Dendritic cell treated with granulocyte-macrophage colony-stimulating factor and Interleukin-4, amounts not matched to agents 40 ng/mL and 50 ng/mL, for 4 days (primary cell): ENCODE measurements at regions not wholly inside any gene's neighbourhood (a gene's known extent, or its start where the extent isn't known, plus 50 kb on each side); places are given as distances from the start of the nearest gene placed in this dataset.

ENCODE experiments used
- H3K27ac Mint-ChIP-seq: one replicate; pipeline ENCODE4 v1.8.0; 2022; ENCODE audit warnings: mild to moderate bottlenecking, mixed read lengths
- H3K27me3 Mint-ChIP-seq: one replicate; pipeline ENCODE4 v1.8.0; 2022; ENCODE audit warnings: mild to moderate bottlenecking, mixed read lengths
- H3K36me3 Mint-ChIP-seq: one replicate; pipeline ENCODE4 v1.8.0; 2022; ENCODE audit warnings: low read depth, mixed read lengths
- H3K4me1 Mint-ChIP-seq: one replicate; pipeline ENCODE4 v1.8.0; 2022; ENCODE audit warnings: low read depth, mixed read lengths
- H3K4me3 Mint-ChIP-seq: one replicate; pipeline ENCODE4 v1.8.0; 2022; ENCODE audit warnings: mild to moderate bottlenecking, moderate library complexity, mixed read lengths
- H3K9me3 Mint-ChIP-seq: one replicate; pipeline ENCODE4 v1.8.0; 2022; ENCODE audit warnings: mixed read lengths
- intact Hi-C: fragments of 100-400 bp; cut with micrococcal nuclease; formaldehyde crosslinking; loops from one replicate; pipeline ENCODE4 v1.15.0; 2022

DNA sequence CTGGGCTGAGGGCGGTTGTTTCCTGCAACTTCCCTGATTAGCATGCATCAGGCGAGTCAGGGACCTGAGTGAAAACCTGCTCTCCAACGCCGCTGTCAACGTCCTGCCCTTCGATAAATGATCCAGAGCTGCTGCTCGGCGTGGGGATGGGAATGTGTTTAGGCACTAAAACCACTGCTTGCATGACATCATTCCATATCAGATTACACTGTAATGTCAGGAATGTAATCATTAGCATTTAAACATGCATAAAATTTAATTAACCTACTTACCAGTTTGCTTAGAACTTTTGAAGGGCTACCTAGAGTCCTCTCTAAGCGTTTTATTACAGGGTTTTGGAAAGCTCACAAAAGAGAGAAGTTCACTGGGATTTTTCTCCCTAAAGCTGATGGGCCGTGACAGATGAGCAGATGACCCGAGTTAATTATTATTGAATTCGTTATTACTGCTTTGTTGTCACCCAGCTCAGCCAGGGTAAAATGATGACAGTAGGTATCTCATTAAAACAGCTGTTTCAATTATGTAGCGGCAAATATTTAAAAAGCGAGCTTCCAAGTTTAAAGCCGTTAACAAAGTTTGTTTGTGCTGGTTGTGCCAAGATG is 685.6 kb upstream of the SALL3 start:
- peaks cover 8% of the 10 kb centered on the region for H3K9me3 Mint-ChIP-seq
- no peaks in the 10 kb centered on the region for H3K36me3 Mint-ChIP-seq
- intact Hi-C loops = no loop called here

DNA sequence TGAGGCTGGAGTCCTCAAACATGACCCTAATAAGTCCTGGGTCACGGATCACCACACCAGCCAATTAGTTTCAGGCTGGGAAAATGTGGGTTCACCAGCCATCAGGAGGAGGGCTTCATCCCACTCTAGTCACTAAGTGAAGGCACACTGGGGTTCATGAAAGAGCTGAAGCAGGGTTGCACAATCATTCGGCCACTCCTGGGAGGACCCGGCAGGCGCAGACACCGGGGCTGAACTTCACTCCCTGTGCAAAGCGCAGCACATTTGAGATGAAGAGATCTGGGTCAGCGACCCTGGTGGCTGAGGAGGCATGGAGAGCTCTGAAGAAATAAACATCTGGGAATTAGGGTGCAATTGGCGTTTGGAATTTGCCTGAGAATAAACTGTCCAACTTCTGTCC is 684.4 kb upstream of the SALL3 start:
- Mint-ChIP-seq H3K27me3 (no peaks in the 10 kb centered on the region), H3K4me1 (no peaks in the 10 kb centered on the region), H3K4me3 (no peak overlapping the region), H3K27ac (no peak overlapping the region), H3K9me3 (peaks cover 5% of the 10 kb centered on the region), H3K36me3 (no peaks in the 10 kb centered on the region)
- intact Hi-C loops = no loop called here

More for the DNA sequence above, 685.6 kb upstream of the SALL3 start:
- H3K27ac Mint-ChIP-seq = no peak overlapping the region
- H3K4me1 Mint-ChIP-seq = no peaks in the 10 kb centered on the region
- H3K4me3 Mint-ChIP-seq = no peak overlapping the region
- no peaks in the 10 kb centered on the region for H3K27me3 Mint-ChIP-seq

DNA sequence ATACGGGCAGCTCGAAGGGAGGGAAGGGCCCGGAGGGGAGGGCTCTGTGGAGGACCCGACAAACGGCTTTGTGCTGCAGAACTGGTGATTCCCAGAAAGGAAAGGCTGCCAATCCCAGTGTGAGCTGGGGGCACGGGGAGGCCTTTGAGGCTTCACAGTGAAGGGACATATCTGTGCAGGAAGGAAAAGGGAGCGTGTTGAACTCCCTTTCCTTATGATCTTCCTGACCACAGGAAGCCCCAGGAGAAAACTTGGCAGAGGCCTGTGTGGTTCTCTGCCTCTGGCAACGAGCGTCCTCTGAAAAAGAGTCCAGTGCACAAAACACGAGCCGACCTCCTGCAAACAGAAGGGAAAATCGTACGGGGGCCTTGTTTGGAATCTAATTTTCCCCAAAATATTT is 683.5 kb upstream of the SALL3 start:
- Mint-ChIP-seq H3K36me3 (no peaks in the 10 kb centered on the region), H3K27ac (no peak overlapping the region), H3K4me1 (no peaks in the 10 kb centered on the region), H3K4me3 (no peak overlapping the region), H3K27me3 (no peaks in the 10 kb centered on the region), H3K9me3 (no peaks in the 10 kb centered on the region)
- intact Hi-C loops = no loop called here

DNA sequence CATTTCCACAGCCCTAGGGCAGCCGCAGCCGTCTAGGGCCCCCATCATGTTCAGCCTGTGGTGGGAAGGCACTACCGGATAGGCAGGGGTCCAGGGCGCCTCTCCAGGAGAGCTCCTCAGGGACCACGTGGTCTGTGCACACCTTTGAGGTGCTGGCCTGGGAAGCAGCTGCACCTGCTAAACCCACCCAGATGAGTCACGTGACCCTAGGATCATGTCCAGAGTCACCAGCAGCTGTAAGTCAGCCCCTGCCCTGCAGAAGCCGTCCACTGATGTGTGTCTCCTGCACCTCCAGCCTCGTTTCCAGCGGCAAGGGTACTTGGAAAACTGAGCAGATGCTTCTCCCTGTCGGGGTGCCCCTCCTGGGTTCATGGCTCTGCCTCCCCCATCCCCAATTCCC is 682.6 kb upstream of the SALL3 start:
- Mint-ChIP-seq H3K9me3 (no peaks in the 10 kb centered on the region), H3K27ac (no peak overlapping the region), H3K27me3 (no peaks in the 10 kb centered on the region), H3K36me3 (no peaks in the 10 kb centered on the region), H3K4me1 (no peaks in the 10 kb centered on the region), H3K4me3 (no peak overlapping the region)
- intact Hi-C loops = no loop called here

DNA sequence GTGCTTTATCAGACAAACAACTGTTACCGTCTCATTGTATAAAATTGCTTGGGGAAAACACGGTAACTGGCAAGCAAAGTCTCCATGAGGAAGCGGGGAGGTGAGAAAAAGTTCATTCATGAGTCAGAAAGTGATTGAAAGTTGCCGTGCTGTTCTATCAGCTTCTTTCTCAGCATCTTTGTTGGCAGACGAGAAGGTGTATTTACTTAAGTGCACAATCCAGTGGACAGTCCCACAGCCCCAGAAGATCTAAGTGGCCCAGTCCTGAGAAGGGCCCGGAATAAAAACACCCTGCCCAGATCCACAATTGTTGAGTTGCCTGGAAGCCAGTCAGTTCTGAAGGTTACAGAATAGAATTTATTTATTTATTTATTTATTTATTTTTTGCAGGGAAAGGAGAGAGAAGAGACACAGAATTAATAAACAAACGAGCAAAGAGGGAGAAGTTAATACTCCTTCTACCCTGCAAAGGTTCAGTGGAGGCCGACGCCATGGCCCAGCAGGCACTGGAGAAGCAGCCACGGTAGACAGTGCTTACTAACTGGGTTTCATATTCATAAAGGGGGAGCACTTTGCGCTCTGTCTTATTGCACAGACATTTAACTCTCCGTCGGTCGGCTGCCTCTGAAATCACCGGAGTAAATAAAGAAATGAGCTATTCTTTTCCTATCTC is 676.0 kb upstream of the SALL3 start:
- Mint-ChIP-seq H3K4me1 (no peaks in the 10 kb centered on the region), H3K4me3 (no peak overlapping the region), H3K27me3 (no peaks in the 10 kb centered on the region), H3K9me3 (no peaks in the 10 kb centered on the region), H3K36me3 (no peaks in the 10 kb centered on the region), H3K27ac (no peak overlapping the region)
- intact Hi-C loops = no loop called here

DNA sequence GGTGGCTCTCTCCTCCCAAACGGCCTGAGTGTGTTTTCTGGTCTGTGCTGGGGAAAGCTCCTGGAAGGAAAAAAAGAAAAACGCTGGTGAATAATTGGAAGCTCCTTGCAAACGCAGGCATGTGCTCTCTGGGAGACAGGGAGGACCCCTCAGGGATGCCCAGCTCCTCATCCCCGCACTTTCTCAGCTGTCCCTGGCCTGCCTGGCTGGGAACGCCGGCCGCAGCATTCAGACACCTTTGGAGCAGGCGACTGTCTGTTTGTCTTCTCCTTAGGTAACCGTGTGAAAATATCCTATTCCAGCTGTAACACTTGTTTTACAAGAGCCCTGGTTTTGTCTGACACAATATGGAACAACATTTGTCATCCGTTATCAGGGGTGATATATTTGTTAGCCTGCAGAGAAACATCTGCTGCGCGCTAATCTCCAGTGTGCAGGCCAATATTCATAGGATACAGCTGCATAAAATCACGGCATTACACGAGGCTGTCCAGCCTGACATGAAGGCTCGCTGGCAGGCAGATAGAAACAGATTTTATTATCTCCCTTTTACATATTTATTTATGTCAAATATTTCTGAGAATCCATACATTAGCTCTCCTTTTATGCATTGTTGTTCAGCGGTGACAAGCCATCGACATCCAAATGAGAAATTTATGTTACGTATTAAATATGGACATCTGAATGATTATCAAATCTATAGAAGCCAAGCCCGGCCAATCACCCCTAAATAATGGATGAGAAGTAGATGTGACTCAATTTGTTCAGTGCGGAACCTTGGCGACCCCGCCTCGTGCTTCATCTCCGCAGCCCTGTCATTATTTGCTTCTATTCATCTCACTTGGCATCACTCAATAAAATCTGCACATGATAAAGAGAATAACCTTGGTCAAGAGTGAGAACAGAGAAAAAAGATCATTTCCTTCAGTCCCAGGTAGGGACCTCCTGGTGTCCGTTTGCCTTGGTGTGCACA is 675.1 kb upstream of the SALL3 start:
- no peaks in the 10 kb centered on the region for H3K9me3 Mint-ChIP-seq
- H3K27me3 Mint-ChIP-seq = no peaks in the 10 kb centered on the region
- no peak overlapping the region for H3K4me3 Mint-ChIP-seq
- intact Hi-C loops = no loop called here
- H3K36me3 Mint-ChIP-seq = no peaks in the 10 kb centered on the region
- H3K4me1 Mint-ChIP-seq = no peaks in the 10 kb centered on the region
- H3K27ac Mint-ChIP-seq = no peak overlapping the region

DNA sequence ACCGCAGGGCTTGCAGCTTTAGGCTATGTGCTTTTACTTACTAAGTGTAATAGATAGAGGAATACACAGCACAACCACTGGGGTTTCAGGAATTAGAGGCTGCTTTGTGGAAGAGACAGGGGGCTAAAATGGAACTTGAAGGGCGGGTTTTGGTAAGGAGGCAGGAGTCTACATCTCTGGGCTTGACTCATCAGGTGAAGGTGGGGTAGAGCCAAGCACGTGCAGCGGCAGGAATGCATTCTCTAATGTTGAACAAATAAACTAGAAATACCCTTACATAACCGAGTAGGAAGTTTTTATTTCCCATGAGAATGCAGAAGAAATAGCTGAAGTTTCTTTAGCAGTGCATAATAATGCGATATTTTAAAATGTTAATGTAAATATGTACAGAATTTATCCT is 673.8 kb upstream of the SALL3 start:
- Mint-ChIP-seq H3K27me3 (no peaks in the 10 kb centered on the region), H3K27ac (no peak overlapping the region), H3K4me3 (no peak overlapping the region), H3K36me3 (no peaks in the 10 kb centered on the region), H3K9me3 (no peaks in the 10 kb centered on the region), H3K4me1 (no peaks in the 10 kb centered on the region)
- intact Hi-C loops = no loop called here

DNA sequence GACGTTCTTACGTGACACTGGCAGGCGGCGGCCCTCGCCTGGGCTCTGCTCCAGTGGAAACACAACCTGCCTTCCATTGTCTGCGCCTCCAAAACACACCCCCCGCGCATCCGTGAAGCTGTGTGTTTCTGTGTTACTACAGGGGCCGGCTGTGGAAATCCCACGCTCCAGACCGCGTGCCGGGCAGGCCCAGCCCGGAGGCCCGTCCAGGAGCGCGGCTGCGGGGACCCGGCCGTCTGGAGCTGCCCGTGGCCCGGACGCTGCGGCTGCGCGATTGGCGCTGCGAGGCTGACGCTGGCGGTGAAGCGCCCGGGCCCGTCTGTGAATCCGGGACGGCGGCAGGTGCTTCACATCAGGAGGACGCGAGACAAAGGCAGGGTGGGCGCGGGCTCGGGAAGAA is 670.3 kb upstream of the SALL3 start:
- no peak overlapping the region for H3K4me3 Mint-ChIP-seq
- peaks cover 10% of the 10 kb centered on the region for H3K9me3 Mint-ChIP-seq
- H3K4me1 Mint-ChIP-seq = no peaks in the 10 kb centered on the region
- H3K27ac Mint-ChIP-seq = no peak overlapping the region
- intact Hi-C loops = no loop called here
- no peaks in the 10 kb centered on the region for H3K27me3 Mint-ChIP-seq
- no peaks in the 10 kb centered on the region for H3K36me3 Mint-ChIP-seq

DNA sequence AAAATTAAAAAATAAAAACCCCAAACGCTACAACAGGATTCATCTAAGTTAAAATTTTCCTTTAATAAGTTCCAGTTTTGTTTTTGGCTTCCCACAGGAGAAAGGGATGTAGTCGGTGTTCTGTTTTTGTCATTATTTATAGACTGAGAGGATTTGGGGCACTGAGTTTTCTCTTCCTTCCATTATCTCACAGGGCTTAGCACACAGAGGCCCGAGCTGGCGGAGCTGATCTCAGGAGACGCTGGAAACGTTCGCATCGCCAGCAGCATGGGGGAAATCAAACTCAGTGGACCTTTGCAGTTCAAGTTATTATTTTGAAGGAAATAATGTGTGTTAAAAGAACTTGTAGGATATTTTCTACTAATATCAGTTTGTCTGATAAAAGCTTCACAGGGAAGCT is 669.7 kb upstream of the SALL3 start:
- intact Hi-C loops = no loop called here
- no peak overlapping the region for H3K27ac Mint-ChIP-seq
- H3K36me3 Mint-ChIP-seq = no peaks in the 10 kb centered on the region
- H3K9me3 Mint-ChIP-seq = peaks cover 10% of the 10 kb centered on the region
- no peak overlapping the region for H3K4me3 Mint-ChIP-seq
- no peaks in the 10 kb centered on the region for H3K27me3 Mint-ChIP-seq
- H3K4me1 Mint-ChIP-seq = no peaks in the 10 kb centered on the region

DNA sequence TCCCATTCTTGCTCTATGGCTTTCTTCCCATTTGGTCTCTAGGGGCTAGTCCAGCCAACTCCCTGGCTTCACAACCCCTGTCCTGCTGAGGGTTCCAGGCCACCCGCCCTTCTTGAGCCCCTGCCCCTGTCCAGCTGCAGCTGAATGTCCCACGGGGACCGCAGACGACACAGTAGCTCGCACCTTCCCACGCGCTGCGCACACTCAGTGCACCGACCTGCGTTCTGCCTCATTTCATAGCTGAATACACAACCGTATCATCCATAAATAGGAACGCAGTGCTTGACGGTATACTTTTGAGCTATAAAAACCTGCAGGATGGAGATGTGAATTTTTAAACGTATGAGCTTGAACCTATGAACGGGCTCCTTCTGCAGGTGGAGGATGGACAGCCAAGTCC is 660.4 kb upstream of the SALL3 start:
- H3K36me3 Mint-ChIP-seq = no peaks in the 10 kb centered on the region
- no peak overlapping the region for H3K27ac Mint-ChIP-seq
- no peak overlapping the region for H3K4me3 Mint-ChIP-seq
- H3K9me3 Mint-ChIP-seq = no peaks in the 10 kb centered on the region
- no peaks in the 10 kb centered on the region for H3K4me1 Mint-ChIP-seq
- no peaks in the 10 kb centered on the region for H3K27me3 Mint-ChIP-seq
- intact Hi-C loops = no loop called here

DNA sequence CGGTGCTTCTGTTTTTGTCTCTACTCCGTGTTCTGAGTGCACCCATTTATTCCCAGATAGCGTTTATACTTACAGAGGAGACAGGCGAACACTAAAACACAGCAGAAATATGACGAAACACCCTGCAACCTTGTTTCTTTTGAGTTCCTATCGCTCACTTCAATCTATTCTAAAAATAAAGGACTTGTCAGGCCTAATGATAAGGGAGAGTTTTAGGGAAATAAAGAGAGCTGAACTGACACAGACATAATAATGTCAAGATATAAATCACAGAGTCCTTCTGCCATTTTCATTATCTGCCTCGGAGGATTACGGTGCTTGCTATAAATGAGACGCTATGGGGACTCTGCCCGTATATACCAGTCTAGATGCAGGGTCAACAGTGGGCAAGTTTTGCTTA is 659.7 kb upstream of the SALL3 start:
- Mint-ChIP-seq H3K9me3 (no peaks in the 10 kb centered on the region), H3K27ac (no peak overlapping the region), H3K36me3 (no peaks in the 10 kb centered on the region), H3K4me3 (no peak overlapping the region), H3K27me3 (no peaks in the 10 kb centered on the region), H3K4me1 (no peaks in the 10 kb centered on the region)
- intact Hi-C loops = no loop called here

DNA sequence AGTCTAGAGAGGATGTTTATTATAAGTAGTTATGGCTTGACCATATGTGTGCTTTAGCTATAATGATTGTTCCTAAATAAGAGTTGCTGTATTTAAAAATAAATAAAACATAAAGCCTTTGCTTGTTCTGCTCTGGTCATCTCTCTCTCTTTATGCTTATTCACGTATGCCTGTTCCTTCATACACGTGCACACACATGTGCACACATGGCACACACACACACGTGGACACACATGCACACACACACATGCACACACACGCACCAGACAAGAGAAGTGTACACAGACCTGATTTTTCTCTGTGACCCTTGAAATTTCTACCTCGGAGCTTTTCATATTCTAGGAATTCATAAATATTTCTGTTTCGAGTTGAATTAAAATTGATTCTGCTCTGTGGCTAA is 658.2 kb upstream of the SALL3 start:
- H3K27me3 Mint-ChIP-seq = no peaks in the 10 kb centered on the region
- intact Hi-C loops = no loop called here
- H3K4me3 Mint-ChIP-seq = no peak overlapping the region
- H3K9me3 Mint-ChIP-seq = no peaks in the 10 kb centered on the region
- H3K4me1 Mint-ChIP-seq = no peaks in the 10 kb centered on the region
- no peaks in the 10 kb centered on the region for H3K36me3 Mint-ChIP-seq
- no peak overlapping the region for H3K27ac Mint-ChIP-seq

DNA sequence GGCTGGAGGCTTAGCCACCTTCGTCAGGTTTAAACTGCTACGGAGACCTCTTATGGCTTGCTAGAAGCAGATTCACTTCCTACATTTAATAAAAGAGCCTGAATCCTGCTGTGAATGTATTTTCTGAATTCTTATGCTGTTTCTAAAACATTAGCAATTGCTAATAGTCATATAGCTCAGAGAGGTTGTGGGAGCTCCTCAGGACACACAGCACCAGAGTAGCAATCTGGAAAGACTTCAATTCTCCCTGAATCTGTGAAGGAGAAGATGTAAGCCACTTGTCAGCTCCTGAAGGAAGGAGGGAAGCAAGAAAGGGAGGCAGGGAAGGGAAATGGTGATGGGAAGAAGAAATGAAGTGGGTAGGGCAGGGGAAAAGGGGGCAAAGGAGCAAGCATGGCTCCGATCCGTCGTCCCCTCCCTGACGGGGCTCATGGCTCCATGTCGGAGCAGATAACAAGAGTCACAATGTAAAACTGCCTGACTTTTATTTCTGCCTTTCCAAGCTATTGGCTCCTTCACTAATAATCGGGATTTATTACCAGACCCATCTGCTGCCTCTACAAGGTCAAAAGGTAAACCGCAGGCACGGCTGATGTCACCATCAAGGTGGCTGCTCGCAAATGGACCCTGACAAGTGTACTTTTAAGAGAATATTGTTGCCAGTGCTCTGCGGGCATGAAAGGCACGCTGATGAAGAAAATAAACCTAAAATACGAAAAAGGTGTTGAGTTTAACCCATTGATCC is 656.0 kb upstream of the SALL3 start:
- intact Hi-C loops = no loop called here
- no peaks in the 10 kb centered on the region for H3K27me3 Mint-ChIP-seq
- no peaks in the 10 kb centered on the region for H3K36me3 Mint-ChIP-seq
- H3K4me1 Mint-ChIP-seq = no peaks in the 10 kb centered on the region
- no peak overlapping the region for H3K27ac Mint-ChIP-seq
- no peaks in the 10 kb centered on the region for H3K9me3 Mint-ChIP-seq
- H3K4me3 Mint-ChIP-seq = no peak overlapping the region

DNA sequence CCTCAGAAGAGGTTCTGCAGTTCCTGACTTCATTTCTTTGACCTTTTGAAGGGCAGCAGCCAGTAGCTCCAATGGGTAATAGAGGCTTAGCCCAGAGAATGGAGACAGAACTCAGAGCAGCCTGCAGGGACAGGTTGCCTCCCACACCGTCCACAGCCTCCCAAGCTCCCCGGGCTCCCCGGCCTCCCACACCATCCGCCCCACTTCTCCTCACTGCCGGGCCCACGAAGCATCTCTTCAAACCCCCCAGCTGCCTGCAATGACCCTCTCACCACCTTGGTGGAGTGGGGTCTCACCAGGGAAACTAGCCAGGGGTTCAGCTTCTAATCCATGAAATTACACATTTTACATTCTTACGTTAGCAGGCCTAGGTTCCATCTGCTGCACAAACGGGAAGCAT is 652.0 kb upstream of the SALL3 start:
- intact Hi-C loops = no loop called here

More for the DNA sequence above, 652.0 kb upstream of the SALL3 start:
- H3K4me1 Mint-ChIP-seq = no peaks in the 10 kb centered on the region
- no peaks in the 10 kb centered on the region for H3K9me3 Mint-ChIP-seq
- no peak overlapping the region for H3K27ac Mint-ChIP-seq
- H3K27me3 Mint-ChIP-seq = no peaks in the 10 kb centered on the region
- H3K4me3 Mint-ChIP-seq = no peak overlapping the region
- no peaks in the 10 kb centered on the region for H3K36me3 Mint-ChIP-seq
